WTC11 (cell line): ENCODE measurements at regions not wholly inside any gene's neighbourhood (a gene's known extent, or its start where the extent isn't known, plus 50 kb on each side); places are given as distances from the start of the nearest gene placed in this dataset.

Experiments used
- ATF3 ChIP-seq: sonication (generic); formaldehyde crosslinking; conservative IDR thresholded peaks from 2 replicates; pipeline ENCODE4 v1.8.1; 2022; ENCODE audit warnings: mild to moderate bottlenecking, missing genetic modification reagents
- NFATC4 ChIP-seq: fragments of 250-450 bp; sonication (Bioruptor Pico); IDR thresholded peaks from 2 replicates; pipeline ENCODE4 v1.9.0; 2021; ENCODE audit warnings: mild to moderate bottlenecking
- SP1 ChIP-seq: sonication (generic); formaldehyde crosslinking; conservative IDR thresholded peaks from 2 replicates; pipeline ENCODE4 v1.8.1; 2022; ENCODE audit warnings: missing genetic modification reagents
- TF ChIP-seq, protein P1 (sequence below): sonication (generic); formaldehyde crosslinking; IDR thresholded peaks from 2 replicates; pipeline ENCODE4 v1.8.0; 2022; ENCODE audit warnings: mild to moderate bottlenecking, missing genetic modification reagents
- TF ChIP-seq, protein P2 (sequence below): fragments of 200-600 bp; IDR thresholded peaks from 2 replicates; pipeline ENCODE4 v1.8.0; 2022; ENCODE audit warnings: antibody characterized with exemption

GRCh38 chr4:149923736-149924135, 108.1 kb upstream of the IQCM start:
- TF ChIP-seq SP1 (CRISPR knock-in tag) (no peak), NFATC4 (CRISPR knock-in tag) (no peak), ATF3 (CRISPR knock-in tag) (no peak)
- TF ChIP-seq, protein P1, sequence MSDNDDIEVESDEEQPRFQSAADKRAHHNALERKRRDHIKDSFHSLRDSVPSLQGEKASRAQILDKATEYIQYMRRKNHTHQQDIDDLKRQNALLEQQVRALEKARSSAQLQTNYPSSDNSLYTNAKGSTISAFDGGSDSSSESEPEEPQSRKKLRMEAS: no peak
- TF ChIP-seq, protein P2, sequence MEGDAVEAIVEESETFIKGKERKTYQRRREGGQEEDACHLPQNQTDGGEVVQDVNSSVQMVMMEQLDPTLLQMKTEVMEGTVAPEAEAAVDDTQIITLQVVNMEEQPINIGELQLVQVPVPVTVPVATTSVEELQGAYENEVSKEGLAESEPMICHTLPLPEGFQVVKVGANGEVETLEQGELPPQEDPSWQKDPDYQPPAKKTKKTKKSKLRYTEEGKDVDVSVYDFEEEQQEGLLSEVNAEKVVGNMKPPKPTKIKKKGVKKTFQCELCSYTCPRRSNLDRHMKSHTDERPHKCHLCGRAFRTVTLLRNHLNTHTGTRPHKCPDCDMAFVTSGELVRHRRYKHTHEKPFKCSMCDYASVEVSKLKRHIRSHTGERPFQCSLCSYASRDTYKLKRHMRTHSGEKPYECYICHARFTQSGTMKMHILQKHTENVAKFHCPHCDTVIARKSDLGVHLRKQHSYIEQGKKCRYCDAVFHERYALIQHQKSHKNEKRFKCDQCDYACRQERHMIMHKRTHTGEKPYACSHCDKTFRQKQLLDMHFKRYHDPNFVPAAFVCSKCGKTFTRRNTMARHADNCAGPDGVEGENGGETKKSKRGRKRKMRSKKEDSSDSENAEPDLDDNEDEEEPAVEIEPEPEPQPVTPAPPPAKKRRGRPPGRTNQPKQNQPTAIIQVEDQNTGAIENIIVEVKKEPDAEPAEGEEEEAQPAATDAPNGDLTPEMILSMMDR: no peak
